ENCODE measurements at regions not wholly inside any gene's neighbourhood (a gene's known extent, or its start where the extent isn't known, plus 50 kb on each side); places are given as distances from the start of the nearest gene placed in this dataset.
"Not testable (repeated sequence)": the region's sequence is repeated elsewhere in the genome, so short reads cannot be mapped to it uniquely, and the experiment has no call there.

DNA sequence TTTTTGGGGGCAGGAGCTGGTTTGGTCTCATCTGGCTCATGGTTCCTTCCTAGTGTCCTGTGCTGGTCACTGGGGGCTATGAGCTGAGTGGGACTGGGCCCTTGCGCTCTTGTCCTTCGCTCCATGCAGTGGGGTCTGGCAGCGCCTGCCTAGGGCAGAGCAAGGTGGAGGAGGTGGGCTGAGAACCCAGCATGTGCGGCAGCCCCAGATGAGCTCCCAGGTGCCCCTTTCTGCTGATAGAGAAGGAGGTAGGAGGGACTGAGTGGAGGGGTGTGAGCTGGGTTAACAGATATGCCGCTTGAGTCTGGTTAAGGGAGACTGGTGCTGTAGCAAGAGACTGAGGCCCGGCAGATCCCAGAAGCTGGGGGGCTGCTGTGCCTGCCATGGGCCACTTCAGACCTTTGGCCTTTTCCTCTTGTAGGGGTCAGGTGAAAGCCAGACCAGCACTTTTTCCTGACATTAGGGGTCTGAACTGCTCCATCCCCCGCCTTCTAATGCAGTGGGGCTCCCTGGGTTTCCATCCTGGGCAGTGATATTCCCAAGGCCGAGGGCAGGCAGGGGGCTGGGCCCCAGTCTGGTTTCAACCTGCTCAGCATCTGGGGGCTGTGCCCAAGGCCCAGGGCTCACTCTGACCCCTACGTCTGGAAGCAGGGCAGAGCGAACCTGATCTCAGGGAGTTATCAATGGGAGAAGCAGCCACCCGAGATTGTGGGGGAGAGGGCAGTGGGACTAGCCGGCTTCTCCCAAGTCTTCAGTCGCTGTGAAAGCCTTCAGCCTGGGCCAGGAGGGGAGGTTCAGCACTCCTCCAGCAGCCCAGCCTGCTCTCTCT is 62.9 kb upstream of the PRR23C start:
- Histone ChIP-seq H3K27ac (ENCODE audit: poor library complexity, severe bottlenecking) (no peak overlapping the region), H3K36me3 (ENCODE audit: low read depth) (no peaks in the 10 kb centered on the region), H3K4me1 (ENCODE audit: insufficient read depth, poor library complexity, severe bottlenecking) (no peaks in the 10 kb centered on the region), H3K4me3 (ENCODE audit: severe bottlenecking) (no peak overlapping the region), H3K9me3 (ENCODE audit: severe bottlenecking) (no peaks in the 10 kb centered on the region), H3K27me3 (ENCODE audit: insufficient read depth, poor library complexity, severe bottlenecking) (peaks cover 2% of the 10 kb centered on the region)
- TF ChIP-seq, protein P1, sequence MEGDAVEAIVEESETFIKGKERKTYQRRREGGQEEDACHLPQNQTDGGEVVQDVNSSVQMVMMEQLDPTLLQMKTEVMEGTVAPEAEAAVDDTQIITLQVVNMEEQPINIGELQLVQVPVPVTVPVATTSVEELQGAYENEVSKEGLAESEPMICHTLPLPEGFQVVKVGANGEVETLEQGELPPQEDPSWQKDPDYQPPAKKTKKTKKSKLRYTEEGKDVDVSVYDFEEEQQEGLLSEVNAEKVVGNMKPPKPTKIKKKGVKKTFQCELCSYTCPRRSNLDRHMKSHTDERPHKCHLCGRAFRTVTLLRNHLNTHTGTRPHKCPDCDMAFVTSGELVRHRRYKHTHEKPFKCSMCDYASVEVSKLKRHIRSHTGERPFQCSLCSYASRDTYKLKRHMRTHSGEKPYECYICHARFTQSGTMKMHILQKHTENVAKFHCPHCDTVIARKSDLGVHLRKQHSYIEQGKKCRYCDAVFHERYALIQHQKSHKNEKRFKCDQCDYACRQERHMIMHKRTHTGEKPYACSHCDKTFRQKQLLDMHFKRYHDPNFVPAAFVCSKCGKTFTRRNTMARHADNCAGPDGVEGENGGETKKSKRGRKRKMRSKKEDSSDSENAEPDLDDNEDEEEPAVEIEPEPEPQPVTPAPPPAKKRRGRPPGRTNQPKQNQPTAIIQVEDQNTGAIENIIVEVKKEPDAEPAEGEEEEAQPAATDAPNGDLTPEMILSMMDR (IDR thresholded peaks at IDR 0.05; ENCODE audit: poor library complexity, severe bottlenecking), result no peak
- DNase-seq (ENCODE audit: low spot score), result no peak
- ATAC-seq (ENCODE audit: low read depth), result no peak

DNA sequence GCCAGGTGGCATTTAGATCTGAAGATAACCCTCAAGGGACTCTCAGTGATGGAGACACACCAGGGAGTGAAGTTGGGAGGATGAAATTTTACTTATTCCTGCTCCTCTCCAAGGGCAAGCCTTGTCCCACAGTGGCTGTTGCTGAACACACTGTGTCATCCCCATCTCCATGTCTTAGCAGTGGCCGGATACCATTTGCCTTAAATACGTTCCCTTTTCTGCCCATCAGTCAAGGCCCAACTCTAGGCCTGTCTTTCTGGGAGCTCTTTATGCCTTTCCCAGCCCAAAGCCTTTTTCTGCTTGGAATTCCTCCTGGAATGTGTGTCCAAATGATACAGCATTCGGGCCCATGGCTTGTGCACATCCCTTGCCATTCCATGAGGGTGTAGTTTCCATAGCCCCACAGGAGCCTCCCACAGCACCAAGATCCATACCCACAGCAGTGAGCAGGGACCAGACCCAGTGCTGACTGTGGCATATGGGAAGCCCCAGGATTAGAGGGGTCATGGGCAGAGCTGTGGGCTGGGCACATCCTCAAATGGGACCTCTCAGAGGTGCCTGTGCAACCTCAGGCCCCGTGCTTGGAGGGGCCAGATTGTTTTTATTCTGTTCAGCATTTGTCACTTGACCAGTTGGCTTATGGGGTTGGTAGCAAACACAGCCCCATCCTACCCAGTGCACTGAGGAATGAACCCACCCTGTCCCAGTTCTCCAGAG is 63.7 kb upstream of the PRR23C start:
- TF ChIP-seq, protein P1 (IDR thresholded peaks at IDR 0.05; ENCODE audit: poor library complexity, severe bottlenecking), result no peak
- DNase-seq (ENCODE audit: low spot score), result no peak

DNA sequence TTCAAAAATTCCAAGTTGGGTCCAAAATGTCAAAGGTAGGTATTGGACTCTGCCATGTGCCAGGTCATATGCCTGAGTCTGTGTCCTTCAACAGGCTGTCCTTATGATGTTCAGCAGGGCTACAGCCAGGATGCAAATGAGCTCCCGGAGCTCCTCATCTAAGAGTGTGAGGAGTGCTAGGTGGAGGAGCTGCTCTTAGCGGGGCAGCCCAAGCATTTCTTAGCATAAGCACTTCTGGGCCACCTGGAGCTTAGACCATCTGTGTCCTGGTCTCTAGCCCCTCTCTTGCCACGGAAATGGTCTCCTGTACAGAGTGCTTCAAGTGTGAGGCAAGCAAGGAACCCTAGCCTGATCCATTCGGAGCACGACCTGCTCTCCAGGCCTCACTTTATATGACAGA is 64.6 kb upstream of the PRR23C start:
- TF ChIP-seq, protein P1 (IDR thresholded peaks at IDR 0.05; ENCODE audit: poor library complexity, severe bottlenecking), result no peak
- H3K4me1 ChIP-seq (ENCODE audit: insufficient read depth, poor library complexity, severe bottlenecking), result no peaks in the 10 kb centered on the region
- no peak for ATAC-seq (ENCODE audit: low read depth)
- H3K27me3 ChIP-seq (ENCODE audit: insufficient read depth, poor library complexity, severe bottlenecking), result peaks cover 2% of the 10 kb centered on the region
- H3K4me3 ChIP-seq (ENCODE audit: severe bottlenecking), result no peak overlapping the region
- H3K9me3 ChIP-seq (ENCODE audit: severe bottlenecking), result no peaks in the 10 kb centered on the region
- no peak for DNase-seq (ENCODE audit: low spot score)
- no peak overlapping the region for H3K27ac ChIP-seq (ENCODE audit: poor library complexity, severe bottlenecking)
- no peaks in the 10 kb centered on the region for H3K36me3 ChIP-seq (ENCODE audit: low read depth)

More for the DNA sequence above, 63.7 kb upstream of the PRR23C start:
- Histone ChIP-seq H3K27ac (ENCODE audit: poor library complexity, severe bottlenecking) (no peak overlapping the region), H3K9me3 (ENCODE audit: severe bottlenecking) (no peaks in the 10 kb centered on the region), H3K27me3 (ENCODE audit: insufficient read depth, poor library complexity, severe bottlenecking) (peaks cover 2% of the 10 kb centered on the region), H3K4me1 (ENCODE audit: insufficient read depth, poor library complexity, severe bottlenecking) (no peaks in the 10 kb centered on the region), H3K4me3 (ENCODE audit: severe bottlenecking) (no peak overlapping the region), H3K36me3 (ENCODE audit: low read depth) (no peaks in the 10 kb centered on the region)
- ATAC-seq (ENCODE audit: low read depth), result no peak

DNA sequence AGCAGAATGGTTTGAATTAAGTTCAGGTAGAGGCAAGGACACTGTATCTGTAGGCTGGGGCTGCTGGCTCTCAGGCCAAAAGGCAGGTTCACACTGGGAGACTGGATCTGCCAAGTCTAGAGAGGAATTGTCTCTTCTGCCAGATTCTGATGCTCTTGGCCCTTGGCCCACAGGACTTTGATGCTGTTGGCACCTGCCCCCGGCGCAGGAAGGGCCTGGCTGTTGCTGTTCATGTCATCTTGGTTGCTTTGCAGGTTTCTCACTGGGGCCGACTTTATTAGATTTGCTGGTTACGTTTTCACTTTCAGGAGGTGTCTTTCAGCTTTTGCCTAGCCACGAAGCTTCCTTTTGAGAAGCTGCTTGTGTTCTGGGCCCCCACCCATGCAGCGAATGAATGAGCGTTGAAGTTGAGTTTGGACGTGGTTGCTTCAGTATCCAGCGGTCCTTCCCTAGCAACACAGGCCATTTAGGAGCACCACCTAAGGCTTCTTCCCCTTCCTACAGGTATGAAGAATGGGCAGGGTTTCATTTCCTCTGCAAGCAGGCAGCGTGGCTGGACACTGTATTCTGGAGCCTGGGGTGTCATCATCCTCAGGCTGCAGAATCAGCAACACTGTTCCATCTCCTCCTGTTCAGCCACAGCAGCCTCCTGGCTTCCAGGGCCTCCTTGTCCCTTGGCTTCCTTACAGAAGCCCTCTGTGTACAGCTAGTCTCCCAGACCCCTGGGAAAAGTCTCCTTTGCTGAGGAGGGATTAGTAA is 65.6 kb upstream of the PRR23C start:
- Histone ChIP-seq H3K4me1 (ENCODE audit: insufficient read depth, poor library complexity, severe bottlenecking) (no peaks in the 10 kb centered on the region), H3K9me3 (ENCODE audit: severe bottlenecking) (no peaks in the 10 kb centered on the region), H3K27me3 (ENCODE audit: insufficient read depth, poor library complexity, severe bottlenecking) (peaks cover 2% of the 10 kb centered on the region), H3K36me3 (ENCODE audit: low read depth) (no peaks in the 10 kb centered on the region), H3K4me3 (ENCODE audit: severe bottlenecking) (no peak overlapping the region), H3K27ac (ENCODE audit: poor library complexity, severe bottlenecking) (no peak overlapping the region)
- TF ChIP-seq, protein P1 (IDR thresholded peaks at IDR 0.05; ENCODE audit: poor library complexity, severe bottlenecking), result no peak
- no peak for ATAC-seq (ENCODE audit: low read depth)
- DNase-seq (ENCODE audit: low spot score), result no peak

DNA sequence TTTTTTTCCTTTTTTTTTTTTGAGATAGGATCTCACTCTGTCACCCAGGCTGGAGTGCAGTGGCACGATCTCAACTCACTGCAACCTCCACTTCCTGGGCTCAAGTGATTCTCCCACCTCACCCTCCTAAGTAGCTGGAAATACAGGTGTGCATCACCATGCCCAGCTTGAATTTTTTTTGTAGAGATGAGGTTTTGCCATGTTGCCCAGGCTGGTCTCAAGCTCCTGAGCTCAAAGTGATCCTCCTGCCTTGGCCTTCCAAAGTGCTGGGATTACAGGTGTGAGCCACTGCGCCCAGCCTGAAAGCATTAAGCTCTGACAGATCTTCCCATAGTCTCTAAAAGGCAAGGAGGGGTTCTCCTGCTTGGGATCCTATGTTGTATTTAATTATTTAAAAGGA is 66.2 kb upstream of the PRR23C start:
- not testable (repeated sequence) for H3K27ac ChIP-seq (ENCODE audit: poor library complexity, severe bottlenecking); DNase-seq (ENCODE audit: low spot score); ATAC-seq (ENCODE audit: low read depth); H3K36me3 ChIP-seq (ENCODE audit: low read depth); H3K4me3 ChIP-seq (ENCODE audit: severe bottlenecking); H3K9me3 ChIP-seq (ENCODE audit: severe bottlenecking); H3K4me1 ChIP-seq (ENCODE audit: insufficient read depth, poor library complexity, severe bottlenecking); H3K27me3 ChIP-seq (ENCODE audit: insufficient read depth, poor library complexity, severe bottlenecking)
